Large intestine (tissue), 3 donors: ENCODE measurements at regions not wholly inside any gene's neighbourhood (a gene's known extent, or its start where the extent isn't known, plus 50 kb on each side); places are given as distances from the start of the nearest gene placed in this dataset.

Source experiments
- DNase-seq, 2 donors: peaks; one replicate each; pipeline versions ENCODE4 v3.0.0 to v3.0.0-alpha.2; 2013
- H3K27ac ChIP-seq: one replicate; pipeline ENCODE4 v1.5.1; 2013; ENCODE audit warnings: low read length
- H3K27me3 ChIP-seq: 2 replicates; pipeline ENCODE4 v1.6.1; 2013; ENCODE audit warnings: low read length; ENCODE audit not compliant: control insufficient read depth, insufficient read depth
- H3K36me3 ChIP-seq: 2 replicates; pipeline ENCODE4 v1.6.1; 2013; ENCODE audit warnings: low read length; ENCODE audit not compliant: control insufficient read depth, insufficient read depth
- H3K4me1 ChIP-seq: one replicate; pipeline ENCODE4 v1.6.1; 2013; ENCODE audit warnings: low read length; ENCODE audit not compliant: control insufficient read depth, insufficient read depth
- H3K4me3 ChIP-seq: one replicate; pipeline ENCODE4 v1.5.1; 2013; ENCODE audit warnings: low read length
- H3K9me3 ChIP-seq: one replicate; pipeline ENCODE4 v1.6.1; 2013; ENCODE audit warnings: mild to moderate bottlenecking, low read depth, low read length, moderate library complexity; ENCODE audit not compliant: control insufficient read depth
- WGBS: methylation state at CpG from one replicate; pipeline ENCODE4 v1.1.5; 2013; ENCODE audit warnings: low lambda C conversion rate; ENCODE audit not compliant: insufficient coverage; 5-methylcytosine and 5-hydroxymethylcytosine counted together

DNA sequence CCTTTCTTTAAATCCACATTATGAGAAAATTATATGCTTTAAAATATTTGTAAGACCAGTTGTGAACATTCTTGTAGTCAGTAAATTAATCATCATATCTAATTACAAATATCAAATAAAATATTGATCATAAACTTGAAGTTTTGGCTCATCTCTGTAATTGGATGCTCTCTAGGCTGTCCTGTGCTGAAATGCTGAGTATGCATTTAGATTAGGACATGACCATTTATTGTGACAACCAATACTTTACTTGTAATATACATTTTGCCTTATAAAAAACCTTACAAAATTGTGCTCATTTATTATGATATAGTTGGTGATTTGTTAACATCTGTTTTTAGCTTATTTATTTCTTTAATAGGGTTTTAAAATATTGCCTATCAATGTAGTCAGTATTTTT, 116.1 kb upstream of the DOCK10 start:
- no peaks in the 10 kb centered on the region for H3K36me3 ChIP-seq
- H3K9me3 ChIP-seq = no peaks in the 10 kb centered on the region
- no peak overlapping the region for H3K4me3 ChIP-seq
- no peaks in the 10 kb centered on the region for H3K4me1 ChIP-seq
- no peaks in the 10 kb centered on the region for H3K27me3 ChIP-seq
- no peak for DNase-seq
- no peak overlapping the region for H3K27ac ChIP-seq

- H3K36me3 ChIP-seq = no peaks in the 10 kb centered on the region
- no peak overlapping the region for H3K27ac ChIP-seq
- no peaks in the 10 kb centered on the region for H3K27me3 ChIP-seq
- no peak for DNase-seq
- H3K9me3 ChIP-seq = no peaks in the 10 kb centered on the region
- no peaks in the 10 kb centered on the region for H3K4me1 ChIP-seq
- 20% methylated on average over 1 of the region's 4 CpGs for WGBS
- no peak overlapping the region for H3K4me3 ChIP-seq
These were observed 114.7 kb upstream of the DOCK10 start for GRCh38 chr2:225156853-225157451.

GRCh38 chr2:225140723-225141122, 98.5 kb upstream of the DOCK10 start:
- no peak overlapping the region for H3K4me3 ChIP-seq
- H3K36me3 ChIP-seq = no peaks in the 10 kb centered on the region
- no peak for DNase-seq
- H3K4me1 ChIP-seq = no peaks in the 10 kb centered on the region
- no peaks in the 10 kb centered on the region for H3K27me3 ChIP-seq
- H3K27ac ChIP-seq = no peak overlapping the region
- no peaks in the 10 kb centered on the region for H3K9me3 ChIP-seq

- no peak overlapping the region for H3K4me3 ChIP-seq
- no peaks in the 10 kb centered on the region for H3K36me3 ChIP-seq
- DNase-seq = no peak
- 89% methylated on average over 1 of the region's 2 CpGs for WGBS
- no peaks in the 10 kb centered on the region for H3K9me3 ChIP-seq
- no peaks in the 10 kb centered on the region for H3K27me3 ChIP-seq
- no peak overlapping the region for H3K27ac ChIP-seq
- H3K4me1 ChIP-seq = no peaks in the 10 kb centered on the region
These were observed 95.7 kb upstream of the DOCK10 start for GRCh38 chr2:225137971-225138370.

- Histone ChIP-seq H3K36me3 (no peaks in the 10 kb centered on the region), H3K9me3 (no peaks in the 10 kb centered on the region), H3K4me1 (no peaks in the 10 kb centered on the region), H3K27me3 (no peaks in the 10 kb centered on the region), H3K27ac (no peak overlapping the region), H3K4me3 (no peak overlapping the region)
- DNase-seq = no peak
- no CpG with 5 or more reads among the region's 1 CpG for WGBS
These were observed 94.3 kb upstream of the DOCK10 start for GRCh38 chr2:225136552-225136951.

GRCh38 chr2:225131898-225132297, 89.6 kb upstream of the DOCK10 start:
- H3K36me3 ChIP-seq = no peaks in the 10 kb centered on the region
- H3K9me3 ChIP-seq = no peaks in the 10 kb centered on the region
- no peaks in the 10 kb centered on the region for H3K27me3 ChIP-seq
- no peak overlapping the region for H3K4me3 ChIP-seq
- no peaks in the 10 kb centered on the region for H3K4me1 ChIP-seq
- no CpG with 5 or more reads among the region's 4 CpGs for WGBS
- no peak for DNase-seq
- H3K27ac ChIP-seq = no peak overlapping the region

DNA sequence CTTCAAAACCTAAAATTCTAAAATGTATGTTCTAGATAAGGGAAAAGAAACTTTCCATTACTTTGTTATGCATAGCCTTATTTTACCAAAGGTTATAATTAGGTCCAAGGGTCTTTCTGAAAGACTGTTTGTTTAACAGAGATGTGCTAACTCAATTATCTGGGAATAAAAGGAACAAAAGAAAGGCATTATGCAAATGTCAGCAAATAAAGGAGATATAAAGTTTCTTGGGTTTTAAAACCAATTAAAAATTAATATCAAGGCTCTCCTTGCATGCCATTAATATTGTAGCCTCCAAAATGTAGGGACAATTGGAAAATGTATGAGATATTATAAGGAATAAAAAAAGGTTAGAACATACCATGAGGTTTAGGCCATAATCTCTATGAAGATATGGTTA, 87.8 kb upstream of the DOCK10 start:
- Histone ChIP-seq H3K27ac (no peak overlapping the region), H3K27me3 (no peaks in the 10 kb centered on the region), H3K36me3 (no peaks in the 10 kb centered on the region), H3K4me1 (no peaks in the 10 kb centered on the region), H3K9me3 (no peaks in the 10 kb centered on the region), H3K4me3 (no peak overlapping the region)
- no peak for DNase-seq

- no peak for DNase-seq
- Histone ChIP-seq H3K36me3 (no peaks in the 10 kb centered on the region), H3K27me3 (no peaks in the 10 kb centered on the region), H3K9me3 (no peaks in the 10 kb centered on the region), H3K4me1 (no peaks in the 10 kb centered on the region), H3K27ac (no peak overlapping the region), H3K4me3 (no peak overlapping the region)
- 63% methylated on average over 1 of the region's 7 CpGs for WGBS
These were observed 82.2 kb upstream of the DOCK10 start for GRCh38 chr2:225124311-225125017.

DNA sequence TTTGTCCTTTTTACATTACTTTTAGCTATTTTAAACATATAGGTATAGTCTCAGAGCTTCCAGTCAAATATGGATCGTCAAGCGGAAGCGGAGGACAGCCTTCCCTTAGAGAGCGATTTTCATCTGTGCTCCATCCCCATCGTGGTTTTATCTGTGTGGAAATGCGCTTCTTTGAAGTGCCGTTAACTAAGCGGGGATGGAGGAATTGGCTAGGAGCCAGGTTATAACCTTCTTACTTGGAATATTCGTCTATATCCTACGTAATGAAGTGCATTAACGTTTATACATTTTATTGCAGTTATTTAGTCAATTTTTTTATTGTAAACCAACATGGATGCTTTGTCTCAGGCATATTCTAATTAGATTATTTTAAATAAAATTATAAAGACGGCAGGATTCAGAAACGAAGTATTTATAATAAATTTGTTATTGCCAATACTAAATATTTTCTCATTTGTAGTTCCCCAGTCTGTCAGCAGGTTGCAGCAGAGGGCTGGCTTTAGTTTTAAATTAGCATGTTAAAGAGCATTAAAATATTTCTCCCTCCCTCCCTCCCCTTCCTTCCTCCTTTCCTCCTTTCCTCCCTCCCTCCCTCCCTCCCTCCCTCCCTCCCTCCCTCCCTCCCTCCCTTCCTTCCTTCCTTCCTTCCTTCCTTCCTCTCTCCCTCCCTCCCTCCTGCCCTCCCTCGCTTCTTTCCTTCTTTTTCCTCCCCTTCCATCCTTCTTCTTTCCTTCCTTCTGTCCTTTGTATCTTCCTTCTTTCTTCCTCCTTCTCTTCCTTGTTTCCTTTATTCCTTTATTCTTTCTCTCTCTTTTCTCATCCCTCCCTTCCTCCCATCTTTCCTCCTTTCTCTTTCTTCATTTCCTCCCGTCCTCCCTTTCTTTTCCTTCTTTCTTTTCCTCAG, 80.6 kb upstream of the DOCK10 start:
- Histone ChIP-seq H3K4me3 (no peak overlapping the region), H3K4me1 (no peaks in the 10 kb centered on the region), H3K36me3 (no peaks in the 10 kb centered on the region), H3K27ac (no peak overlapping the region), H3K9me3 (no peaks in the 10 kb centered on the region), H3K27me3 (no peaks in the 10 kb centered on the region)
- 68% methylated on average over 9 of the region's 15 CpGs for WGBS
- no peak for DNase-seq

- Histone ChIP-seq H3K4me3 (no peak overlapping the region), H3K27ac (no peak overlapping the region), H3K36me3 (no peaks in the 10 kb centered on the region), H3K9me3 (no peaks in the 10 kb centered on the region), H3K4me1 (no peaks in the 10 kb centered on the region), H3K27me3 (no peaks in the 10 kb centered on the region)
- 93% methylated on average over 3 of the region's 8 CpGs for WGBS
- DNase-seq = no peak
These were observed 79.7 kb upstream of the DOCK10 start for GRCh38 chr2:225122007-225122406.
